ENCODE measurements at regions not wholly inside any gene's neighbourhood (a gene's known extent, or its start where the extent isn't known, plus 50 kb on each side); places are given as distances from the start of the nearest gene placed in this dataset.
"Not testable (repeated sequence)": the region's sequence is repeated elsewhere in the genome, so short reads cannot be mapped to it uniquely, and the experiment has no call there.

DNA sequence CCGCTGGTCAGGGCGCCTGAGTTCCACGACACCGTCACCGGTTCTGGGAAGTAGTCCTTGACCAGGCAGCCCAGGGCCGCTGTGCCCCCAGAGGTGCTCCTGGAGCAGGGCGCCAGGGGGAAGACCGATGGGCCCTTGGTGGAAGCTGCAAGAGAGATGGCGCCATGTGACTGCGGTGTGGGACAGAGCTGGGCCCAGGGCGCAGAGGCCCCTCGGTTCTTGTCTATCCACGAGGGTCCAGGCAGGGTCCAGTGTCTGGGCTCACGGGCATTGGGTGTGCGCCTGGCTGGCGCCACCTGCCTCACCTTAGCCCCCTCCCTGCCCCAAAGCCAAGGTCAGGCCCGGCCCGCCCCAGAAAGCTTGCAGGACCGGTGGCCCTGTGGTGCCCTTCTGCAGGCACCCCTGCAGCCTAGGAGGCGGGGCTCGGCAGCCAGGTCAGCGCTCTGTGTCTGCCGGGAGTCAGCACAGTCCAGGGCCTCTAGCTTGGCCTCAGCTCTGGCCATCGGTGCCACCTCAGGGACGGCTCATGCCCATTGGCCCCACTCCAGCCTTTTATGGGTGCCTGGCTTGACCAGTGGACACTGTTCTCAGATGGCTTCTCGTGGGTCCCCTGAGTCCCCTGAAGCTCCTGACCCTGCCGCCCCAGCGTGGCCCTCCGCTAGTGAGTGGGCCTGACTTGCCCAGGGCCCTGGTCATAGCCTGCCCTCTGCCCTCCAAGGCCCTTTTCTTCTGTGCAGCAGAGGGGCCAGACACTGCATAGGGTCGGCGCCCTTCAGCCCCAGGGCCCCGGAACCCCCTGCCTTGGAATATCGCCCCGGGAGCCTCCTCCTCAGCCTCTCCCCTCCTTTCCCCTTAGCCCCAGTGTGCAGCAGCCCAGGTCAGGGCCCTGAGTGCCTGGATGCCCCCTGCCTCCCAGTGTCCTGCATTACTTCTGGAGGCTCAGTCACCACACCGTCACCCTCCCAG is 245.2 kb downstream of the TMEM121 start:
- TF ChIP-seq POLR2AphosphoS5 (IDR thresholded peaks at IDR 0.05; ENCODE audit: borderline replicate concordance, low read depth, low read length); EZH2 (IDR thresholded peaks at IDR 0.05); FOXP2 (optimal IDR thresholded peaks at IDR 0.05; ENCODE audit: control extremely low read depth, extremely low read length, insufficient read depth): not testable (repeated sequence)

Measured in SK-N-MC (cell line).